ENCODE measurements at regions not wholly inside any gene's neighbourhood (a gene's known extent, or its start where the extent isn't known, plus 50 kb on each side); places are given as distances from the start of the nearest gene placed in this dataset.
A peak's percentile ranks its signal among the peaks of the same experiment; 100 is the strongest.

DNA sequence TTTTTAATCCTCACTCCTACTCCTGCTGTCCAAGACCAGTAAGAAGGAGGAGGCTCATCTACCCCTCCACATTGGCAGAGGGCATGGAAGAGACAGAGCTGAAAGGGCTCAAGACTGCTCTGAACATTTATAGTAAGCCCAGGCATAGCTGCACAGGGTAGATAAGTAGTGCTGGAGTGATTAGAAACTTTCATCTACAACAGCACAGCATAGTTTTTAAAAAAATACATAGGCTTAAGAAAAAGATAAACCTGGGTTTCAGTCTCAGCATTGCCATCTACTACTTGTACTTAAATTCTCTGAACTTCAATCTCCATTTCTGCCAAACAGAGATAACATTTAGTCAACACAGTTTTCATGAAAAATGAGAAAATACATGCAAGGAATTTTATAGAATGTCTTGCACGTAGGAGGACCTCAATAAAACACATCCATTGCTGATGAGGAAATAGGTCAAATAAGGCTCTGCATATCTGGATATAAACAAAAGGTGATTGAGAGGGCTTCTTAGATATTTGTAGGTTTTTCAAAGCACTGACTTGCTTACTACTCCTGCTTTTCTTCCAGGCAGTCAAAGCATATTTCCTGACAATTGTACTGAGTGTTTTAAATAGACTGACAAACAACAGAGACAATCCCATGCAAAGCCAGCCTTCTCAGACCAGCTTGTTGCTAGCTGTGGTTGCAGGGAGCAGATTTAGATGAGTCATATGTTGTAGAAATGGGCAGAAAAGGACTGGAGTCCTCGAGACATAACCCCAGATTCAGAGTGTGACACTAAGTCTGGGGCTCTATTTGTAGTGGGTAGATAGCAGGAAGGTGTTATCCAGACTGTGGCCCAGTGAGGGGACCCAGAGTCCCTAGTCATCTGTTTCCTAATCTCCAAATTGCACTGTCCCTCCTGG, 107.4 kb upstream of the TAB2 start (continued):
- no peak for TF ChIP-seq NR4A1 (CRISPR knock-in tag; IDR thresholded peaks at IDR 0.05)
- no peak for TF ChIP-seq NR4A1 (tag; IDR thresholded peaks at IDR 0.05)
- TF ChIP-seq MEF2D (tag; conservative IDR thresholded peaks at IDR 0.05; ENCODE audit: low read depth): no peak
- TF ChIP-seq, protein P1, sequence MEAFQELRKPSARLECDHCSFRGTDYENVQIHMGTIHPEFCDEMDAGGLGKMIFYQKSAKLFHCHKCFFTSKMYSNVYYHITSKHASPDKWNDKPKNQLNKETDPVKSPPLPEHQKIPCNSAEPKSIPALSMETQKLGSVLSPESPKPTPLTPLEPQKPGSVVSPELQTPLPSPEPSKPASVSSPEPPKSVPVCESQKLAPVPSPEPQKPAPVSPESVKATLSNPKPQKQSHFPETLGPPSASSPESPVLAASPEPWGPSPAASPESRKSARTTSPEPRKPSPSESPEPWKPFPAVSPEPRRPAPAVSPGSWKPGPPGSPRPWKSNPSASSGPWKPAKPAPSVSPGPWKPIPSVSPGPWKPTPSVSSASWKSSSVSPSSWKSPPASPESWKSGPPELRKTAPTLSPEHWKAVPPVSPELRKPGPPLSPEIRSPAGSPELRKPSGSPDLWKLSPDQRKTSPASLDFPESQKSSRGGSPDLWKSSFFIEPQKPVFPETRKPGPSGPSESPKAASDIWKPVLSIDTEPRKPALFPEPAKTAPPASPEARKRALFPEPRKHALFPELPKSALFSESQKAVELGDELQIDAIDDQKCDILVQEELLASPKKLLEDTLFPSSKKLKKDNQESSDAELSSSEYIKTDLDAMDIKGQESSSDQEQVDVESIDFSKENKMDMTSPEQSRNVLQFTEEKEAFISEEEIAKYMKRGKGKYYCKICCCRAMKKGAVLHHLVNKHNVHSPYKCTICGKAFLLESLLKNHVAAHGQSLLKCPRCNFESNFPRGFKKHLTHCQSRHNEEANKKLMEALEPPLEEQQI (IDR thresholded peaks at IDR 0.05): peak; percentile 47; the same call in 1 of the 2 replicates
- TF ChIP-seq PHB (CRISPR knock-in tag; IDR thresholded peaks at IDR 0.05): no peak
- no peak for TF ChIP-seq ZNF830 (CRISPR knock-in tag; IDR thresholded peaks at IDR 0.05)
- TF ChIP-seq, protein P2, sequence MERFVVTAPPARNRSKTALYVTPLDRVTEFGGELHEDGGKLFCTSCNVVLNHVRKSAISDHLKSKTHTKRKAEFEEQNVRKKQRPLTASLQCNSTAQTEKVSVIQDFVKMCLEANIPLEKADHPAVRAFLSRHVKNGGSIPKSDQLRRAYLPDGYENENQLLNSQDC (CRISPR knock-in tag; IDR thresholded peaks at IDR 0.05): no peak
- TF ChIP-seq, protein P3, sequence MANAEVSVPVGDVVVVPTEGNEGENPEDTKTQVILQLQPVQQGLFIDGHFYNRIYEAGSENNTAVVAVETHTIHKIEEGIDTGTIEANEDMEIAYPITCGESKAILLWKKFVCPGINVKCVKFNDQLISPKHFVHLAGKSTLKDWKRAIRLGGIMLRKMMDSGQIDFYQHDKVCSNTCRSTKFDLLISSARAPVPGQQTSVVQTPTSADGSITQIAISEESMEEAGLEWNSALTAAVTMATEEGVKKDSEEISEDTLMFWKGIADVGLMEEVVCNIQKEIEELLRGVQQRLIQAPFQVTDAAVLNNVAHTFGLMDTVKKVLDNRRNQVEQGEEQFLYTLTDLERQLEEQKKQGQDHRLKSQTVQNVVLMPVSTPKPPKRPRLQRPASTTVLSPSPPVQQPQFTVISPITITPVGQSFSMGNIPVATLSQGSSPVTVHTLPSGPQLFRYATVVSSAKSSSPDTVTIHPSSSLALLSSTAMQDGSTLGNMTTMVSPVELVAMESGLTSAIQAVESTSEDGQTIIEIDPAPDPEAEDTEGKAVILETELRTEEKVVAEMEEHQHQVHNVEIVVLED (CRISPR knock-in tag; IDR thresholded peaks at IDR 0.05): no peak
- TF ChIP-seq STAG1 (CRISPR knock-in tag; IDR thresholded peaks at IDR 0.05; ENCODE audit: borderline replicate concordance): no peak
- TF ChIP-seq MTF1 (CRISPR knock-in tag; IDR thresholded peaks at IDR 0.05; ENCODE audit: borderline replicate concordance): no peak
- no peak for TF ChIP-seq MYNN (IDR thresholded peaks at IDR 0.05)
- no peak for TF ChIP-seq MYNN (CRISPR knock-in tag; IDR thresholded peaks at IDR 0.05)
- TF ChIP-seq, protein P4, sequence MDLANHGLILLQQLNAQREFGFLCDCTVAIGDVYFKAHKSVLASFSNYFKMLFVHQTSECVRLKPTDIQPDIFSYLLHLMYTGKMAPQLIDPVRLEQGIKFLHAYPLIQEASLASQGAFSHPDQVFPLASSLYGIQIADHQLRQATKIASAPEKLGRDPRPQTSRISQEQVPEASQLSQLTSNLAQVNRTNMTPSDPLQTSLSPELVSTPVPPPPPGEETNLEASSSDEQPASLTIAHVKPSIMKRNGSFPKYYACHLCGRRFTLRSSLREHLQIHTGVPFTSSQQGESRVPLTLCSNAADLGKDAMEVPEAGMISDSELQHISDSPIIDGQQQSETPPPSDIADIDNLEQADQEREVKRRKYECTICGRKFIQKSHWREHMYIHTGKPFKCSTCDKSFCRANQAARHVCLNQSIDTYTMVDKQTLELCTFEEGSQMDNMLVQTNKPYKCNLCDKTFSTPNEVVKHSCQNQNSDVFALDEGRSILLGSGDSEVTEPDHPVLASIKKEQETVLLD (IDR thresholded peaks at IDR 0.05): no peak
- TF ChIP-seq MAX (CRISPR knock-in tag; IDR thresholded peaks at IDR 0.05): no peak
- no peak for TF ChIP-seq FOXJ3 (CRISPR knock-in tag; IDR thresholded peaks at IDR 0.05)
- TF ChIP-seq ID3 (CRISPR knock-in tag; IDR thresholded peaks at IDR 0.05): no peak
- TF ChIP-seq ID3 (tag; IDR thresholded peaks at IDR 0.05): no peak
- TF ChIP-seq, protein P5, sequence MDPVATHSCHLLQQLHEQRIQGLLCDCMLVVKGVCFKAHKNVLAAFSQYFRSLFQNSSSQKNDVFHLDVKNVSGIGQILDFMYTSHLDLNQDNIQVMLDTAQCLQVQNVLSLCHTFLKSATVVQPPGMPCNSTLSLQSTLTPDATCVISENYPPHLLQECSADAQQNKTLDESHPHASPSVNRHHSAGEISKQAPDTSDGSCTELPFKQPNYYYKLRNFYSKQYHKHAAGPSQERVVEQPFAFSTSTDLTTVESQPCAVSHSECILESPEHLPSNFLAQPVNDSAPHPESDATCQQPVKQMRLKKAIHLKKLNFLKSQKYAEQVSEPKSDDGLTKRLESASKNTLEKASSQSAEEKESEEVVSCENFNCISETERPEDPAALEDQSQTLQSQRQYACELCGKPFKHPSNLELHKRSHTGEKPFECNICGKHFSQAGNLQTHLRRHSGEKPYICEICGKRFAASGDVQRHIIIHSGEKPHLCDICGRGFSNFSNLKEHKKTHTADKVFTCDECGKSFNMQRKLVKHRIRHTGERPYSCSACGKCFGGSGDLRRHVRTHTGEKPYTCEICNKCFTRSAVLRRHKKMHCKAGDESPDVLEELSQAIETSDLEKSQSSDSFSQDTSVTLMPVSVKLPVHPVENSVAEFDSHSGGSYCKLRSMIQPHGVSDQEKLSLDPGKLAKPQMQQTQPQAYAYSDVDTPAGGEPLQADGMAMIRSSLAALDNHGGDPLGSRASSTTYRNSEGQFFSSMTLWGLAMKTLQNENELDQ (CRISPR knock-in tag; IDR thresholded peaks at IDR 0.05; ENCODE audit: borderline replicate concordance): no peak
